ENCODE measurements at regions not wholly inside any gene's neighbourhood (a gene's known extent, or its start where the extent isn't known, plus 50 kb on each side); places are given as distances from the start of the nearest gene placed in this dataset.

DNA sequence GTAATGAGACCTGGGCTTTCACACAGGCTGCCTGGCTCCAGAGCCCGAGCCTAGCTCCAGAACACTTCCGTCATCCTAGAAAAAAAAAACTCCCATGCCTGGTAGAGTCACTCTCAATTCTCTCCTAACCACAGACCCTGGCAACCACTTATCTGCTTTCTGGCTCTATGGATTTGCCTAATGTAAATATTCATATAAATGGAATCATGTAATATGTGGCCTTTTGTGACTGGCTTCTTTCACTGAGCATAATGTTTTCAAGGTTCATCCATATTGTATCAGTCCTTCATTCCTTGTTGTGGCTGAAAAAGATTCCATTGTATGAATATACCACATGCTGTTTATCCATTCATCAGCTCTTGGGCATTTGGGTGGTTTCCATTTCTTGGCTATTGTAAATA, 167.7 kb upstream of the MKLN1 start:
- H3K27ac ChIP-seq (ENCODE audit: insufficient read depth, low read depth, low read length): no peak overlapping the region
- dilution Hi-C loops (cut with MboI; ENCODE audit: extremely low pct_ligation_motif_present, low sequenced_read_pairs) (no loop called here), intact Hi-C loops (cut with micrococcal nuclease) (no loop called here)
- H3K27me3 ChIP-seq (ENCODE audit: control insufficient read depth in 2 of 2, insufficient read depth in 2 of 2, low read length in 2 of 2): no peaks in the 10 kb centered on the region
- no peaks in the 10 kb centered on the region for H3K9me3 ChIP-seq (replicated peaks; ENCODE audit: control insufficient read depth, insufficient read depth, low read length)
- H2AFZ ChIP-seq (ENCODE audit: low read depth, low read length): no peak overlapping the region
- no peaks in the 10 kb centered on the region for H3K36me3 ChIP-seq (ENCODE audit: control insufficient read depth in 2 of 2, extremely low read depth in 1 of 2, insufficient read depth in 2 of 2, low read length in 2 of 2)
- FAIRE-seq (no peak), DNase-seq (ENCODE audit: low read depth, low spot score) (no peak)
- no peak overlapping the region for H3K4me2 ChIP-seq (ENCODE audit: insufficient read depth, low read length)
- BruUV-seq (replicated peaks): no TSS peak
- H3K4me3 ChIP-seq (replicated peaks in 1 of 3; ENCODE audit: insufficient read depth in 1 of 3, low read depth in 1 of 3, low read length in 3 of 3): no peak overlapping the region
- no peaks in the 10 kb centered on the region for H4K20me1 ChIP-seq (replicated peaks; ENCODE audit: control insufficient read depth, extremely low read depth, insufficient read depth, low read length)
- peaks cover 4% of the 10 kb centered on the region for H3K4me1 ChIP-seq (ENCODE audit: control insufficient read depth, extremely low read depth, insufficient read depth, low read length)
- no peaks in the 10 kb centered on the region for H3K9me1 ChIP-seq (replicated peaks; ENCODE audit: control insufficient read depth, extremely low read depth, insufficient read depth, low read length)
- no peaks in the 10 kb centered on the region for H3K79me2 ChIP-seq (ENCODE audit: control insufficient read depth, insufficient read depth, low read length)
- H3K9ac ChIP-seq (replicated peaks; ENCODE audit: extremely low read depth, insufficient read depth, low read length): no peak overlapping the region
- POLR2A ChIA-PET: no interaction called here
- CTCF ChIA-PET: interaction anchor here (1.0 kb wide), 1 partner anchor 9 kb away, joined by 4 read pairs; no protein-coding TSS in a partner anchor
- no peak for TF ChIP-seq MYC (IDR thresholded peaks at IDR 0.05; ENCODE audit: low read depth, low read length)
- TF ChIP-seq POLR2AphosphoS5 (IDR thresholded peaks at IDR 0.05; ENCODE audit: insufficient read depth, low read depth, low read length): no peak
- TF ChIP-seq EZH2 (IDR thresholded peaks at IDR 0.05; ENCODE audit: borderline replicate concordance, low read depth, low read length, severe bottlenecking): no peak
- no peak for TF ChIP-seq FOS (IDR thresholded peaks at IDR 0.05; ENCODE audit: borderline replicate concordance, insufficient read depth, low read length)
- TF ChIP-seq, protein P1, sequence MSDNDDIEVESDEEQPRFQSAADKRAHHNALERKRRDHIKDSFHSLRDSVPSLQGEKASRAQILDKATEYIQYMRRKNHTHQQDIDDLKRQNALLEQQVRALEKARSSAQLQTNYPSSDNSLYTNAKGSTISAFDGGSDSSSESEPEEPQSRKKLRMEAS (IDR thresholded peaks at IDR 0.05; ENCODE audit: insufficient read depth, insufficient read length): no peak
- no peak for TF ChIP-seq POLR2A (IDR thresholded peaks at IDR 0.05; ENCODE audit: low read depth, low read length)

DNA sequence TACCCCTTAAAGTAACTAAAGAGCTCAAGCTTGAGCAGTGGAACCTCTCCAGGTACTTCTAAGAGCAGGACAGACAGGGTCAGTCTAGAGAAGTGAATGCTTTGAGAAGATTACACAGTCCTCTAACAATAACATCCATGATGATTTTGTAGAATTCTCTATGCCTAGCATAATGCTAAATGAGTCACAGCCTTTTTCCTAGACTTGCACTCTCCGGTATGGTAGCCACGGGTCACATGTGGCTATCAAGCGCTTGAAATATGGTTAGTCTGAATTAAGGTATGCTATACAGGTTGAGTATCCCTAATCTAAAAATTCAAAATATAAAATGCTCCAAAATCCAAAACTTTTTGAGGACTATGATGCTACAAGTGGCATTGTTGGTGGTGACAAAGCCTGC, 166.6 kb upstream of the MKLN1 start:
- no peak for FAIRE-seq
- H3K9me1 ChIP-seq (replicated peaks; ENCODE audit: control insufficient read depth, extremely low read depth, insufficient read depth, low read length): no peaks in the 10 kb centered on the region
- H4K20me1 ChIP-seq (replicated peaks; ENCODE audit: control insufficient read depth, extremely low read depth, insufficient read depth, low read length): no peaks in the 10 kb centered on the region
- intact Hi-C loops (cut with micrococcal nuclease) (no loop called here), dilution Hi-C loops (cut with MboI; ENCODE audit: extremely low pct_ligation_motif_present, low sequenced_read_pairs) (no loop called here)
- H3K4me2 ChIP-seq (ENCODE audit: insufficient read depth, low read length): no peak overlapping the region
- no peak overlapping the region for H3K27ac ChIP-seq (ENCODE audit: insufficient read depth, low read depth, low read length)
- H3K27me3 ChIP-seq (ENCODE audit: control insufficient read depth in 2 of 2, insufficient read depth in 2 of 2, low read length in 2 of 2): no peaks in the 10 kb centered on the region
- no peak for DNase-seq (ENCODE audit: low read depth, low spot score)
- no peaks in the 10 kb centered on the region for H3K36me3 ChIP-seq (ENCODE audit: control insufficient read depth in 2 of 2, extremely low read depth in 1 of 2, insufficient read depth in 2 of 2, low read length in 2 of 2)
- CTCF ChIA-PET: interaction anchor here (0.7 kb wide), 2 partner anchors 9 to 28 kb away, joined by 3 to 5 read pairs; no protein-coding TSS in a partner anchor
- TF ChIP-seq FOS (IDR thresholded peaks at IDR 0.05; ENCODE audit: borderline replicate concordance, insufficient read depth, low read length) (no peak), JUN (IDR thresholded peaks at IDR 0.05; ENCODE audit: borderline replicate concordance, insufficient read depth, insufficient read length, low read depth) (no peak), POLR2AphosphoS5 (IDR thresholded peaks at IDR 0.05; ENCODE audit: insufficient read depth, low read depth, low read length) (no peak)
- TF ChIP-seq, protein P1 (IDR thresholded peaks at IDR 0.05; ENCODE audit: insufficient read depth, insufficient read length): no peak
- TF ChIP-seq, protein P2, sequence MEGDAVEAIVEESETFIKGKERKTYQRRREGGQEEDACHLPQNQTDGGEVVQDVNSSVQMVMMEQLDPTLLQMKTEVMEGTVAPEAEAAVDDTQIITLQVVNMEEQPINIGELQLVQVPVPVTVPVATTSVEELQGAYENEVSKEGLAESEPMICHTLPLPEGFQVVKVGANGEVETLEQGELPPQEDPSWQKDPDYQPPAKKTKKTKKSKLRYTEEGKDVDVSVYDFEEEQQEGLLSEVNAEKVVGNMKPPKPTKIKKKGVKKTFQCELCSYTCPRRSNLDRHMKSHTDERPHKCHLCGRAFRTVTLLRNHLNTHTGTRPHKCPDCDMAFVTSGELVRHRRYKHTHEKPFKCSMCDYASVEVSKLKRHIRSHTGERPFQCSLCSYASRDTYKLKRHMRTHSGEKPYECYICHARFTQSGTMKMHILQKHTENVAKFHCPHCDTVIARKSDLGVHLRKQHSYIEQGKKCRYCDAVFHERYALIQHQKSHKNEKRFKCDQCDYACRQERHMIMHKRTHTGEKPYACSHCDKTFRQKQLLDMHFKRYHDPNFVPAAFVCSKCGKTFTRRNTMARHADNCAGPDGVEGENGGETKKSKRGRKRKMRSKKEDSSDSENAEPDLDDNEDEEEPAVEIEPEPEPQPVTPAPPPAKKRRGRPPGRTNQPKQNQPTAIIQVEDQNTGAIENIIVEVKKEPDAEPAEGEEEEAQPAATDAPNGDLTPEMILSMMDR (IDR thresholded peaks at IDR 0.05; ENCODE audit: extremely low read depth in 1 of 2, insufficient read depth in 1 of 2, low read depth in 1 of 2, low read length in 2 of 2): no peak
- H3K4me3 ChIP-seq (replicated peaks in 1 of 3; ENCODE audit: insufficient read depth in 1 of 3, low read depth in 1 of 3, low read length in 3 of 3): no peak overlapping the region
- no TSS peak for BruUV-seq (replicated peaks)
- no peaks in the 10 kb centered on the region for H3K9me3 ChIP-seq (replicated peaks; ENCODE audit: control insufficient read depth, insufficient read depth, low read length)
- no peak overlapping the region for H2AFZ ChIP-seq (ENCODE audit: low read depth, low read length)
- H3K9ac ChIP-seq (replicated peaks; ENCODE audit: extremely low read depth, insufficient read depth, low read length): no peak overlapping the region
- H3K79me2 ChIP-seq (ENCODE audit: control insufficient read depth, insufficient read depth, low read length): no peaks in the 10 kb centered on the region
- POLR2A ChIA-PET: no interaction called here
- peaks cover 4% of the 10 kb centered on the region for H3K4me1 ChIP-seq (ENCODE audit: control insufficient read depth, extremely low read depth, insufficient read depth, low read length)
